Skeletal muscle tissue (tissue), 3 donors: ENCODE measurements at regions not wholly inside any gene's neighbourhood (a gene's known extent, or its start where the extent isn't known, plus 50 kb on each side); places are given as distances from the start of the nearest gene placed in this dataset.

Experiments
- H3K27ac ChIP-seq: one replicate; pipeline ENCODE4 v1.7.0; 2013; ENCODE audit warnings: mild to moderate bottlenecking, low read depth, low read length, inconsistent platforms
- H3K27me3 ChIP-seq, 3 donors: one replicate each; pipeline ENCODE4 v1.7.0; 2013; ENCODE audit warnings: low read length in 3 of 3; ENCODE audit not compliant: control insufficient read depth in 3 of 3, insufficient read depth in 3 of 3
- H3K36me3 ChIP-seq, 3 donors: one replicate each; pipeline ENCODE4 v1.7.0; 2013; ENCODE audit warnings: low read length in 3 of 3; ENCODE audit not compliant: control insufficient read depth in 3 of 3, insufficient read depth in 3 of 3
- H3K4me1 ChIP-seq, 3 donors: one replicate each; pipeline ENCODE4 v1.7.0; 2013; ENCODE audit warnings: low read length in 3 of 3, mild to moderate bottlenecking in 3 of 3; ENCODE audit not compliant: control insufficient read depth in 3 of 3, insufficient read depth in 3 of 3
- H3K4me3 ChIP-seq, 3 donors: one replicate each; pipeline ENCODE4 v1.7.0; 2013; ENCODE audit warnings: low read length in 3 of 3
- H3K9ac ChIP-seq, 3 donors: one replicate each; pipeline ENCODE4 v1.7.0; 2013; ENCODE audit warnings: low read length in 3 of 3, mild to moderate bottlenecking in 3 of 3, moderate library complexity in 2 of 3, low read depth in 1 of 3
- H3K9me3 ChIP-seq, 3 donors: one replicate each; pipeline ENCODE4 v1.7.0; 2013; ENCODE audit warnings: low read length in 3 of 3; ENCODE audit not compliant: control insufficient read depth in 3 of 3
- donor health status: Osteomylitis.

GRCh38 chr6:9066726-9067125 lies 631.4 kb upstream of the SLC35B3 start:
- no peak overlapping the region for H3K4me3 ChIP-seq
- no peak overlapping the region for H3K9ac ChIP-seq
- H3K36me3 ChIP-seq = no peaks in the 10 kb centered on the region
- H3K27me3 ChIP-seq = no peaks in the 10 kb centered on the region
- H3K9me3 ChIP-seq = no peaks in the 10 kb centered on the region
- no peaks in the 10 kb centered on the region for H3K4me1 ChIP-seq
- no peak overlapping the region for H3K27ac ChIP-seq

- no peaks in the 10 kb centered on the region for H3K4me1 ChIP-seq
- H3K9me3 ChIP-seq = no peaks in the 10 kb centered on the region
- H3K9ac ChIP-seq = no peak overlapping the region
- no peaks in the 10 kb centered on the region for H3K36me3 ChIP-seq
- H3K27me3 ChIP-seq = no peaks in the 10 kb centered on the region
- H3K27ac ChIP-seq = no peak overlapping the region
- no peak overlapping the region for H3K4me3 ChIP-seq
Measured at GRCh38 chr6:9064156-9064555, 628.8 kb upstream of the SLC35B3 start.

GRCh38 chr6:9062596-9062995 lies 627.3 kb upstream of the SLC35B3 start:
- H3K4me1 ChIP-seq = no peaks in the 10 kb centered on the region
- H3K9me3 ChIP-seq = no peaks in the 10 kb centered on the region
- no peaks in the 10 kb centered on the region for H3K27me3 ChIP-seq
- no peaks in the 10 kb centered on the region for H3K36me3 ChIP-seq
- no peak overlapping the region for H3K27ac ChIP-seq
- H3K9ac ChIP-seq = no peak overlapping the region
- no peak overlapping the region for H3K4me3 ChIP-seq

GRCh38 chr6:9057937-9058336 lies 622.6 kb upstream of the SLC35B3 start:
- Histone ChIP-seq H3K4me3 (no peak overlapping the region), H3K36me3 (no peaks in the 10 kb centered on the region), H3K9me3 (no peaks in the 10 kb centered on the region)

GRCh38 chr6:9056556-9056955 lies 621.2 kb upstream of the SLC35B3 start:
- Histone ChIP-seq H3K27me3 (no peaks in the 10 kb centered on the region), H3K27ac (no peak overlapping the region), H3K9ac (no peak overlapping the region), H3K4me1 (no peaks in the 10 kb centered on the region), H3K4me3 (no peak overlapping the region), H3K9me3 (no peaks in the 10 kb centered on the region), H3K36me3 (no peaks in the 10 kb centered on the region)

More at GRCh38 chr6:9057937-9058336, 622.6 kb upstream of the SLC35B3 start:
- H3K9ac ChIP-seq = no peak overlapping the region
- H3K27me3 ChIP-seq = no peaks in the 10 kb centered on the region
- H3K27ac ChIP-seq = no peak overlapping the region
- no peaks in the 10 kb centered on the region for H3K4me1 ChIP-seq

GRCh38 chr6:9044426-9044825 lies 609.1 kb upstream of the SLC35B3 start:
- Histone ChIP-seq H3K27ac (no peak overlapping the region), H3K36me3 (no peaks in the 10 kb centered on the region), H3K9me3 (peaks cover 0 to 2% (median 0%) of the 10 kb centered on the region in 3 donors), H3K4me3 (no peak overlapping the region), H3K27me3 (no peaks in the 10 kb centered on the region), H3K4me1 (no peaks in the 10 kb centered on the region), H3K9ac (no peak overlapping the region)

GRCh38 chr6:9040718-9041117 lies 605.4 kb upstream of the SLC35B3 start:
- Histone ChIP-seq H3K36me3 (no peaks in the 10 kb centered on the region), H3K27ac (no peak overlapping the region), H3K9ac (no peak overlapping the region), H3K27me3 (no peaks in the 10 kb centered on the region), H3K4me3 (no peak overlapping the region), H3K9me3 (peaks cover 0 to 2% (median 2%) of the 10 kb centered on the region in 3 donors), H3K4me1 (no peaks in the 10 kb centered on the region)

- Histone ChIP-seq H3K27me3 (no peaks in the 10 kb centered on the region), H3K4me1 (no peaks in the 10 kb centered on the region)
Measured at GRCh38 chr6:9039258-9039657, 603.9 kb upstream of the SLC35B3 start.

GRCh38 chr6:9028086-9028485 lies 592.7 kb upstream of the SLC35B3 start:
- H3K9me3 ChIP-seq = peaks cover 0 to 2% (median 0%) of the 10 kb centered on the region in 3 donors
- no peaks in the 10 kb centered on the region for H3K4me1 ChIP-seq
- H3K9ac ChIP-seq = no peak overlapping the region
- H3K27ac ChIP-seq = no peak overlapping the region
- H3K4me3 ChIP-seq = no peak overlapping the region
- no peaks in the 10 kb centered on the region for H3K36me3 ChIP-seq
- no peaks in the 10 kb centered on the region for H3K27me3 ChIP-seq

More at GRCh38 chr6:9039258-9039657, 603.9 kb upstream of the SLC35B3 start:
- H3K4me3 ChIP-seq = no peak overlapping the region
- H3K27ac ChIP-seq = no peak overlapping the region
- no peak overlapping the region for H3K9ac ChIP-seq
- H3K9me3 ChIP-seq = peaks cover 0 to 2% (median 2%) of the 10 kb centered on the region in 3 donors
- no peaks in the 10 kb centered on the region for H3K36me3 ChIP-seq

- Histone ChIP-seq H3K36me3 (no peaks in the 10 kb centered on the region), H3K27ac (no peak overlapping the region), H3K4me3 (no peak overlapping the region), H3K4me1 (no peaks in the 10 kb centered on the region), H3K9me3 (peaks cover 0 to 2% (median 0%) of the 10 kb centered on the region in 3 donors), H3K27me3 (no peaks in the 10 kb centered on the region), H3K9ac (no peak overlapping the region)
Measured at GRCh38 chr6:9025796-9026394, 590.5 kb upstream of the SLC35B3 start.
